Trophoblast cell (in vitro differentiated cells and primary cell): ENCODE measurements at regions not wholly inside any gene's neighbourhood (a gene's known extent, or its start where the extent isn't known, plus 50 kb on each side); places are given as distances from the start of the nearest gene placed in this dataset.

Experiments used
- DNase-seq, 2 donors: peaks; one replicate each; pipeline ENCODE4 v3.0.0-alpha.2; 2016
- H2AFZ ChIP-seq: 2 replicates; pipeline ENCODE4 v1.6.1; 2013; ENCODE audit warnings: low read length, moderate library complexity, mild to moderate bottlenecking; ENCODE audit not compliant: insufficient read depth, poor library complexity
- H2AK5ac ChIP-seq: 2 replicates; pipeline ENCODE4 v1.6.1; 2013; ENCODE audit warnings: mild to moderate bottlenecking, low read length
- H2BK120ac ChIP-seq: 2 replicates; pipeline ENCODE4 v1.6.1; 2013; ENCODE audit warnings: low read length, mild to moderate bottlenecking, moderate library complexity; ENCODE audit not compliant: insufficient read depth, poor library complexity
- H2BK12ac ChIP-seq: 2 replicates; pipeline ENCODE4 v1.6.1; 2013; ENCODE audit warnings: mild to moderate bottlenecking, low read length, moderate library complexity
- H2BK5ac ChIP-seq: 2 replicates; pipeline ENCODE4 v1.6.1; 2013; ENCODE audit warnings: low read length, low read depth, moderate library complexity, mild to moderate bottlenecking; ENCODE audit not compliant: poor library complexity
- H3K14ac ChIP-seq: 2 replicates; pipeline ENCODE4 v1.6.1; 2013; ENCODE audit warnings: mild to moderate bottlenecking, low read length
- H3K18ac ChIP-seq: 2 replicates; pipeline ENCODE4 v1.6.1; 2013; ENCODE audit warnings: mild to moderate bottlenecking, low read length
- H3K23ac ChIP-seq: 2 replicates; pipeline ENCODE4 v1.6.1; 2013; ENCODE audit warnings: low read length
- H3K27ac ChIP-seq: 2 replicates; pipeline ENCODE4 v1.5.1; 2013; ENCODE audit warnings: low read depth, mild to moderate bottlenecking, inconsistent platforms, low read length, moderate library complexity
- H3K27me3 ChIP-seq: 2 replicates; pipeline ENCODE4 v1.6.1; 2013; ENCODE audit warnings: inconsistent platforms, mild to moderate bottlenecking, low read length, moderate library complexity; ENCODE audit not compliant: insufficient read depth
- H3K36me3 ChIP-seq, 2 experiments: 1 replicate in 1 of 2; 2 replicates in 1 of 2; pipeline ENCODE4 v1.6.1; 2013; ENCODE audit warnings: low read length in 2 of 2, mild to moderate bottlenecking in 2 of 2, moderate library complexity in 1 of 2; ENCODE audit not compliant: insufficient read depth in 2 of 2, control insufficient read depth in 1 of 2
- H3K4ac ChIP-seq: 2 replicates; pipeline ENCODE4 v1.6.1; 2013; ENCODE audit warnings: low read depth, mild to moderate bottlenecking, low read length, moderate library complexity
- H3K4me1 ChIP-seq, 2 experiments: 1 replicate in 1 of 2; 2 replicates in 1 of 2; pipeline ENCODE4 v1.6.1; 2013; ENCODE audit warnings: low read length in 2 of 2, mild to moderate bottlenecking in 2 of 2, moderate library complexity in 1 of 2; ENCODE audit not compliant: insufficient read depth in 2 of 2, control insufficient read depth in 1 of 2
- H3K4me2 ChIP-seq: 2 replicates; pipeline ENCODE4 v1.6.1; 2013; ENCODE audit warnings: inconsistent platforms, mild to moderate bottlenecking, low read length, moderate library complexity
- H3K4me3 ChIP-seq: 2 replicates; pipeline ENCODE4 v1.5.1; 2013; ENCODE audit warnings: mild to moderate bottlenecking, low read depth, low read length, inconsistent platforms
- H3K79me1 ChIP-seq: one replicate; pipeline ENCODE4 v1.6.1; 2013; ENCODE audit warnings: low read length
- H3K79me2 ChIP-seq: 2 replicates; pipeline ENCODE4 v1.6.1; 2013; ENCODE audit warnings: low read length, mild to moderate bottlenecking; ENCODE audit not compliant: control insufficient read depth, insufficient read depth, poor library complexity
- H3K9ac ChIP-seq: 2 replicates; pipeline ENCODE4 v1.6.1; 2013; ENCODE audit warnings: mild to moderate bottlenecking, low read length
- H3K9me3 ChIP-seq: 2 replicates; pipeline ENCODE4 v1.6.1; 2013; ENCODE audit warnings: low read depth, mild to moderate bottlenecking, control low read depth, inconsistent platforms, low read length; ENCODE audit not compliant: insufficient read depth
- H4K12ac ChIP-seq: 2 replicates; pipeline ENCODE4 v1.6.1; 2013; ENCODE audit warnings: low read depth, mild to moderate bottlenecking, low read length, moderate library complexity
- H4K8ac ChIP-seq: 2 replicates; pipeline ENCODE4 v1.6.1; 2013; ENCODE audit warnings: low read depth, mild to moderate bottlenecking, low read length, moderate library complexity
- H4K91ac ChIP-seq: one replicate; pipeline ENCODE4 v1.6.1; 2013; ENCODE audit warnings: low read depth, mild to moderate bottlenecking, low read length, moderate library complexity
- WGBS: extraction: QIAGEN DNeasy Blood & Tissue Kit; methylation state at CpG from one replicate; pipeline ENCODE4 v1.1.7; 2013; ENCODE audit warnings: missing lambda C conversion rate; ENCODE audit not compliant: insufficient read length, insufficient coverage; ENCODE audit errors: extremely low coverage; 5-methylcytosine and 5-hydroxymethylcytosine counted together

DNA sequence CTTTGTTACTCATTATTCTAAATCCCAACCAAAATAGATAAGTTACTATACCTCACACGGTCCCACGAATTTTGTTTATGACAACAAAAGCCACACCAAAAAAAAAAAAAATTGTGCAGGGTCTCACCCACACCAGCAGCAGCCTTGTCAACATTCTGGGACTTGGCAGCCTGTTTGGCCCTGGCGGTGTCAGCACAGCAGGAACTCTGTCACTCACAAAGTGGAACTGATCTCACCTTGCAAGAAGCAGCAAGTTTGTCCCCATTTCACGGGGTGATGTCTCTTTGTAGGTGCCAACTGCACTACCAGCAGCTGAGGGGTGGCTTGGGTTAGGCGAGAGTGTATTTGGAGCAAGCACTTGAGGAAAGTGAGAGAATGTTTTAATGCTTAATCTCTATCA is 75.0 kb upstream of the CHRM3 start:
- Histone ChIP-seq H3K4me3 (no peak overlapping the region), H2BK120ac (no peak overlapping the region), H3K14ac (no peak overlapping the region), H3K4ac (no peak overlapping the region), H3K79me1 (no peaks in the 10 kb centered on the region), H3K36me3 (no peaks in the 10 kb centered on the region), H3K4me1 (no peaks in the 10 kb centered on the region), H4K91ac (no peak overlapping the region), H3K4me2 (no peak overlapping the region), H2AFZ (no peak overlapping the region), H2BK5ac (no peak overlapping the region), H3K27me3 (no peaks in the 10 kb centered on the region), H3K23ac (no peak overlapping the region), H4K8ac (no peak overlapping the region), H3K18ac (no peak overlapping the region), H2BK12ac (no peak overlapping the region), H3K79me2 (no peaks in the 10 kb centered on the region), H2AK5ac (no peak overlapping the region), H3K27ac (no peak overlapping the region), H3K9me3 (no peaks in the 10 kb centered on the region), H3K9ac (no peak overlapping the region), H4K12ac (no peak overlapping the region)
- WGBS = no CpG with 5 or more reads among the region's 5 CpGs
- DNase-seq = no peak

DNA sequence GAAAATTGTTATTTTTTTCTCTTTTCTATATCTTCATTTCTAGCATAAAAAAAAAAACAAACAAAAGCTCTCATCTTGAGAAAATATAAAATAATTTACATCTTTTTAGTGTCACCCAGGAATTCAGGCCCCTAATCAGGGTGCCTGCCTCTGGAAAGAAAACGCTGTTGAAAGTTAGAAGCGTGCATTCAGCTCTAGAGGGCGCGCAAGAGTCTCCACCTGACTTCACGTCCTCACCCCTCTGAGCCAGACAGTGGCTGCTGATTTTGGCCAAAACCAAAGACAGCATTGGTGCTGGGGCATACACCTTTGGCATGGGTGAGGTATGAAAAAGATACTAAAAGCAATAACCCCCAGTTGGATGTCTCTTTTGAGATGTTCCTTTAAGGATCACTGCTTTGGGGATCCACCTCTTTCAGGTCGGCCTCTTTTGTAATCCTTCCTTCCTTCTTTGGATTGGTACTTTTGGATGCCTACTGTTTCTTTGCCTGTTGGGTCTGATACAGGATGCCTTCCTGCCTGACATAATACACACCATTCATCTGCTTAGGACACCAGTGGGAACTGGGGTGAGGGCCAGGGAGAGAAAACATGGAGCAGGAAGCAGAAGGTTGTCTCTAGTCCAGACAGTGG is 77.6 kb upstream of the CHRM3 start:
- Histone ChIP-seq H3K18ac (no peak overlapping the region), H4K91ac (no peak overlapping the region), H2BK12ac (no peak overlapping the region), H4K12ac (no peak overlapping the region), H3K14ac (no peak overlapping the region), H3K4me2 (no peak overlapping the region), H4K8ac (no peak overlapping the region), H3K4ac (no peak overlapping the region), H3K79me1 (no peaks in the 10 kb centered on the region), H2AFZ (no peak overlapping the region), H3K27me3 (no peaks in the 10 kb centered on the region), H3K4me3 (no peak overlapping the region), H3K4me1 (no peaks in the 10 kb centered on the region), H3K23ac (no peak overlapping the region), H3K79me2 (no peaks in the 10 kb centered on the region), H2BK5ac (no peak overlapping the region), H3K27ac (no peak overlapping the region), H3K9ac (no peak overlapping the region), H2AK5ac (no peak overlapping the region), H3K36me3 (no peaks in the 10 kb centered on the region), H2BK120ac (no peak overlapping the region), H3K9me3 (no peaks in the 10 kb centered on the region)
- WGBS = no CpG with 5 or more reads among the region's 6 CpGs
- peak in 1 of 2 donors; percentile 43 for DNase-seq

DNA sequence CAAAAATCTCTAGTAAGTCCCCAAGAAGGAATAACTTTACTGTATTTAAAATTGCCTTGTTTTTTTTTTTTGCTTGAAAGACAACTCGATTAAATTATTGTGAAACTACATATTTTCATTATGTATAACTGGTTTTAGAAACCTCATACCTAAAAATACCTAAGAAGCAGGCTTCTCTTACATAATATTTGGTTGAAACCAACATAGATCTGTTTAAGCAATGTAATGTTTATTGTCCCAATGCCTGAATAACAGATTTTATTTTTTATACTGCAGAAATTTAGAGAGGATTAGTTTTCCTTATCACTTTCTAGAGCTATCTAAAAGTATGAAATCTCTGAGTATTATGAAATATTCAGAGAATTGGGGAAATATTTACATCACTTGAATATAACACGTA is 78.5 kb upstream of the CHRM3 start:
- no peak overlapping the region for H4K8ac ChIP-seq
- H3K79me2 ChIP-seq = no peaks in the 10 kb centered on the region
- no peak overlapping the region for H3K4ac ChIP-seq
- no peak overlapping the region for H3K23ac ChIP-seq
- no peaks in the 10 kb centered on the region for H3K36me3 ChIP-seq
- H2BK5ac ChIP-seq = no peak overlapping the region
- H3K9ac ChIP-seq = no peak overlapping the region
- no peak overlapping the region for H3K18ac ChIP-seq
- H3K14ac ChIP-seq = no peak overlapping the region
- H4K91ac ChIP-seq = no peak overlapping the region
- H3K27me3 ChIP-seq = no peaks in the 10 kb centered on the region
- no peak overlapping the region for H3K27ac ChIP-seq
- DNase-seq = peak in 1 of 2 donors; percentile 3
- no peak overlapping the region for H3K4me3 ChIP-seq
- no peak overlapping the region for H4K12ac ChIP-seq
- H2AFZ ChIP-seq = no peak overlapping the region
- no peaks in the 10 kb centered on the region for H3K79me1 ChIP-seq
- no peak overlapping the region for H2BK120ac ChIP-seq
- no peak overlapping the region for H2AK5ac ChIP-seq
- no peak overlapping the region for H3K4me2 ChIP-seq
- no CpG with 5 or more reads among the region's 2 CpGs for WGBS
- no peaks in the 10 kb centered on the region for H3K9me3 ChIP-seq
- no peak overlapping the region for H2BK12ac ChIP-seq
- no peaks in the 10 kb centered on the region for H3K4me1 ChIP-seq

DNA sequence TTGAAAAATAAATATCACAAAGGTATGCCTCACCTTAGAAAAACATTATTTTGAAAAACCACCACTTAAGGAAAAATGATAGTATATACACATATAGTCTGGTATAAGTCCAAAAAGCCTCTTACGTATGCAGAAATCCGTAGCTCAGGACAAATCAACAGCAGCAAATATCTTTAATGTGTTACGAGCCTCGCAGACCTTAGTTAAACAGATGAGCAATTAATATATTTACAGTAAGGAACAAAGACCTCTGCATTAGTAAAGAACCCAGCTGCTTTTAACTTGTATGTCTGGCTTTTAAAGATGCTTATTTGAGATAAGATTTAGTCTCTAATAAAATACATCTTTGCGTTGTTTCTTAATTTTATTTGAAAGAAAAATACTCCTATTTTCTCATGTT is 79.9 kb upstream of the CHRM3 start:
- Histone ChIP-seq H3K27me3 (no peaks in the 10 kb centered on the region), H3K9ac (no peak overlapping the region), H4K8ac (no peak overlapping the region), H4K12ac (no peak overlapping the region), H3K4ac (no peak overlapping the region), H2AK5ac (no peak overlapping the region), H3K4me1 (no peaks in the 10 kb centered on the region), H3K9me3 (no peaks in the 10 kb centered on the region), H2BK12ac (no peak overlapping the region), H2BK5ac (no peak overlapping the region), H2AFZ (no peak overlapping the region), H3K18ac (no peak overlapping the region), H3K23ac (no peak overlapping the region), H3K27ac (no peak overlapping the region), H3K79me1 (no peaks in the 10 kb centered on the region), H2BK120ac (no peak overlapping the region), H3K79me2 (no peaks in the 10 kb centered on the region), H3K4me2 (no peak overlapping the region), H3K36me3 (no peaks in the 10 kb centered on the region), H3K14ac (no peak overlapping the region), H4K91ac (no peak overlapping the region), H3K4me3 (no peak overlapping the region)
- DNase-seq = no peak
- no CpG with 5 or more reads among the region's 5 CpGs for WGBS
